ENCODE measurements at regions not wholly inside any gene's neighbourhood (a gene's known extent, or its start where the extent isn't known, plus 50 kb on each side); places are given as distances from the start of the nearest gene placed in this dataset.
"Not testable (repeated sequence)": the region's sequence is repeated elsewhere in the genome, so short reads cannot be mapped to it uniquely, and the experiment has no call there.

GRCh38 chr9:24912767-24913166 is 367.1 kb upstream of the IZUMO3 start:
- Histone ChIP-seq H3K27me3 (replicated peaks in 2 of 5; ENCODE audit: control insufficient read depth in 4 of 5, insufficient read depth in 5 of 5, low read length in 4 of 5) (no peaks in the 10 kb centered on the region), H3K27ac (ENCODE audit: insufficient read depth in 1 of 2, low read depth in 1 of 2, low read length in 2 of 2, poor library complexity in 1 of 2, severe bottlenecking in 2 of 2) (no peak overlapping the region), H3K4me3 (ENCODE audit: control insufficient read depth in 1 of 7, extremely low read depth in 1 of 7, insufficient read depth in 4 of 7, low read depth in 2 of 7, low read length in 6 of 7) (no peak overlapping the region), H3K36me3 (ENCODE audit: control insufficient read depth in 4 of 4, insufficient read depth in 4 of 4, low read length in 3 of 4) (no peaks in the 10 kb centered on the region), H3K9me3 (ENCODE audit: control extremely low read depth in 1 of 5, control insufficient read depth in 4 of 5, insufficient read depth in 2 of 5, low read depth in 1 of 5, low read length in 4 of 5) (no peaks in the 10 kb centered on the region), H3K4me1 (ENCODE audit: control extremely low read depth in 1 of 4, control insufficient read depth in 4 of 4, insufficient read depth in 4 of 4, low read length in 3 of 4) (no peaks in the 10 kb centered on the region)
- DNase-seq = no peak
- ChIA-PET CTCF (interaction anchor here (0.6 kb wide), 1 partner anchor 880 kb away, joined by 4 read pairs; no protein-coding TSS in a partner anchor), POLR2A (no interaction called here)

DNA sequence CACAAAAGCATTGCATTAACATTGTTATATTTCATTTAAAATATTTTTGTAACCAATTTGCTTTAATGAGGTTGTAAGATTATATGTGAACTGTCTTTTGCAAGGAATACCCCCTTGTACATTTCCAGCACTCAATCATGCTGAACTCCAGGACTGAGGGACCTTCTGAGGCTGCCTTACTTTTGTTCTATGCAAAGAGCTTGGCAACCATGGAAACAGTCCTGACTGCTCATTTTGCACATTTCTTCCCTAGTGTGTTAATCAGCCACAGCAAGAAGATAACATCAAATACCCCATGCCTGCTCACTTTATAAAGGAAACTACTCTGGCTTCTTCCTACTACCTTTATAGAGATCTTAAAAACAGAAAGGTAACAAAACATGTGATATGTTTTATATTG is 355.6 kb upstream of the IZUMO3 start:
- Histone ChIP-seq H3K36me3 (ENCODE audit: control insufficient read depth in 4 of 4, insufficient read depth in 4 of 4, low read length in 3 of 4) (no peaks in the 10 kb centered on the region), H3K4me1 (ENCODE audit: control extremely low read depth in 1 of 4, control insufficient read depth in 4 of 4, insufficient read depth in 4 of 4, low read length in 3 of 4) (no peaks in the 10 kb centered on the region), H3K9me3 (ENCODE audit: control extremely low read depth in 1 of 5, control insufficient read depth in 4 of 5, insufficient read depth in 2 of 5, low read depth in 1 of 5, low read length in 4 of 5) (no peaks in the 10 kb centered on the region), H3K27ac (ENCODE audit: insufficient read depth in 1 of 2, low read depth in 1 of 2, low read length in 2 of 2, poor library complexity in 1 of 2, severe bottlenecking in 2 of 2) (no peak overlapping the region), H3K27me3 (replicated peaks in 2 of 5; ENCODE audit: control insufficient read depth in 4 of 5, insufficient read depth in 5 of 5, low read length in 4 of 5) (no peaks in the 10 kb centered on the region), H3K4me3 (ENCODE audit: control insufficient read depth in 1 of 7, extremely low read depth in 1 of 7, insufficient read depth in 4 of 7, low read depth in 2 of 7, low read length in 6 of 7) (no peak overlapping the region)
- ChIA-PET CTCF (no interaction called here), POLR2A (no interaction called here)
- DNase-seq = no peak

DNA sequence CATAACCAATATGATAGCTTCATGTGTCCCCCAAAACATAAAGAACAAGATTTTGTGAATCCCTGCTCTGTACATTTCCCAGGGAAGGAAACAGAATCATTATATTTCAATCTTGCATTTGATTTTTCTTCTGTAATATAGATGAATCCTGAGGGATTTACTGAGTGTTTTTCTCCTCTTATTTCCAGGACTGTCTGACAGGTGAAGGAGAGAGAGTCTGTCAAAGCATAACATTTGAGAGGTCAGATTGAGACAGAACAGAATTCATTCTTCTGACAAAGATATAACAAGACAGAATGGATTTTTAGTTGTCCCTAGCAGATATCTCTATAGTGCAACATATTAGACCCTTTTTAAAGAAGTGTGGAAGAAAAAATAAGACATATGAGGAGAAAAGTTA is 354.5 kb upstream of the IZUMO3 start:
- H3K4me3 ChIP-seq (ENCODE audit: control insufficient read depth in 1 of 7, extremely low read depth in 1 of 7, insufficient read depth in 4 of 7, low read depth in 2 of 7, low read length in 6 of 7) = no peak overlapping the region
- H3K9me3 ChIP-seq (ENCODE audit: control extremely low read depth in 1 of 5, control insufficient read depth in 4 of 5, insufficient read depth in 2 of 5, low read depth in 1 of 5, low read length in 4 of 5) = no peaks in the 10 kb centered on the region
- H3K4me1 ChIP-seq (ENCODE audit: control extremely low read depth in 1 of 4, control insufficient read depth in 4 of 4, insufficient read depth in 4 of 4, low read length in 3 of 4) = no peaks in the 10 kb centered on the region
- DNase-seq = no peak
- no peak overlapping the region for H3K27ac ChIP-seq (ENCODE audit: insufficient read depth in 1 of 2, low read depth in 1 of 2, low read length in 2 of 2, poor library complexity in 1 of 2, severe bottlenecking in 2 of 2)
- H3K36me3 ChIP-seq (ENCODE audit: control insufficient read depth in 4 of 4, insufficient read depth in 4 of 4, low read length in 3 of 4) = no peaks in the 10 kb centered on the region
- ChIA-PET CTCF (no interaction called here), POLR2A (no interaction called here)
- H3K27me3 ChIP-seq (replicated peaks in 2 of 5; ENCODE audit: control insufficient read depth in 4 of 5, insufficient read depth in 5 of 5, low read length in 4 of 5) = no peaks in the 10 kb centered on the region

- ChIA-PET CTCF (no interaction called here), POLR2A (no interaction called here)
- no peak overlapping the region for H3K4me3 ChIP-seq (ENCODE audit: control insufficient read depth in 1 of 7, extremely low read depth in 1 of 7, insufficient read depth in 4 of 7, low read depth in 2 of 7, low read length in 6 of 7)
- H3K36me3 ChIP-seq (ENCODE audit: control insufficient read depth in 4 of 4, insufficient read depth in 4 of 4, low read length in 3 of 4) = no peaks in the 10 kb centered on the region
- 91% methylated on average over 4 of the region's 4 CpGs for WGBS (ENCODE audit: insufficient coverage)
- H3K27me3 ChIP-seq (replicated peaks in 2 of 5; ENCODE audit: control insufficient read depth in 4 of 5, insufficient read depth in 5 of 5, low read length in 4 of 5) = no peaks in the 10 kb centered on the region
- no peak overlapping the region for H3K27ac ChIP-seq (ENCODE audit: insufficient read depth in 1 of 2, low read depth in 1 of 2, low read length in 2 of 2, poor library complexity in 1 of 2, severe bottlenecking in 2 of 2)
- DNase-seq = no peak
- H3K9me3 ChIP-seq (ENCODE audit: control extremely low read depth in 1 of 5, control insufficient read depth in 4 of 5, insufficient read depth in 2 of 5, low read depth in 1 of 5, low read length in 4 of 5) = no peaks in the 10 kb centered on the region
- H3K4me1 ChIP-seq (ENCODE audit: control extremely low read depth in 1 of 4, control insufficient read depth in 4 of 4, insufficient read depth in 4 of 4, low read length in 3 of 4) = no peaks in the 10 kb centered on the region
Observed at GRCh38 chr9:24899463-24899862, 353.8 kb upstream of the IZUMO3 start.

DNA sequence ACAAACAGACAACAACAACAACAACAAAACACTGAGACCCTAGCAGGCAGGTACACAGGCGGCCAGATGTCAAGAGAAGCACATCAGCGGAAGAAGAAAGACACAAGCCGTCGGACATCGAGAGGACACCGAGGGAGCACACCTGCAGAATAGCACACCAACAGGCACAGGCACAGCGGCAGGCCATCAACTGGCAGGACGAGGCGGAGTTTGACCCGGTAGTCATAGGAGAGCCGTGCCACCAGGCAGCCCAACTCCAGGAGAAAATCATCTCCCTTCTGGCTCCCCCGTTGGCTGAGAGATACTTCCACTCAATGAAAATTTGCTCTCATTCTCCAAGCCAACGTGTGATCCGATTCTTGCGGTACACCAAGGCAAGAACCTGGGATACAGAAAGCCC is 352.1 kb upstream of the IZUMO3 start:
- Histone ChIP-seq H3K36me3 (ENCODE audit: control insufficient read depth in 4 of 4, insufficient read depth in 4 of 4, low read length in 3 of 4) (no peaks in the 10 kb centered on the region), H3K9me3 (ENCODE audit: control extremely low read depth in 1 of 5, control insufficient read depth in 4 of 5, insufficient read depth in 2 of 5, low read depth in 1 of 5, low read length in 4 of 5) (no peaks in the 10 kb centered on the region), H3K4me3 (ENCODE audit: control insufficient read depth in 1 of 7, extremely low read depth in 1 of 7, insufficient read depth in 4 of 7, low read depth in 2 of 7, low read length in 6 of 7) (no peak overlapping the region), H3K4me1 (ENCODE audit: control extremely low read depth in 1 of 4, control insufficient read depth in 4 of 4, insufficient read depth in 4 of 4, low read length in 3 of 4) (no peaks in the 10 kb centered on the region), H3K27me3 (replicated peaks in 2 of 5; ENCODE audit: control insufficient read depth in 4 of 5, insufficient read depth in 5 of 5, low read length in 4 of 5) (no peaks in the 10 kb centered on the region), H3K27ac (ENCODE audit: insufficient read depth in 1 of 2, low read depth in 1 of 2, low read length in 2 of 2, poor library complexity in 1 of 2, severe bottlenecking in 2 of 2) (no peak overlapping the region)
- no peak for DNase-seq
- WGBS (ENCODE audit: insufficient coverage) = 98% methylated on average over 15 of the region's 15 CpGs
- CTCF ChIA-PET = no interaction called here
- POLR2A ChIA-PET = no interaction called here

GRCh38 chr9:24881361-24881760 is 335.7 kb upstream of the IZUMO3 start:
- CTCF ChIA-PET = no interaction called here
- no peak overlapping the region for H3K27ac ChIP-seq (ENCODE audit: insufficient read depth in 1 of 2, low read depth in 1 of 2, low read length in 2 of 2, poor library complexity in 1 of 2, severe bottlenecking in 2 of 2)
- H3K27me3 ChIP-seq (replicated peaks in 2 of 5; ENCODE audit: control insufficient read depth in 4 of 5, insufficient read depth in 5 of 5, low read length in 4 of 5) = no peaks in the 10 kb centered on the region
- H3K4me1 ChIP-seq (ENCODE audit: control extremely low read depth in 1 of 4, control insufficient read depth in 4 of 4, insufficient read depth in 4 of 4, low read length in 3 of 4) = no peaks in the 10 kb centered on the region
- no peaks in the 10 kb centered on the region for H3K9me3 ChIP-seq (ENCODE audit: control extremely low read depth in 1 of 5, control insufficient read depth in 4 of 5, insufficient read depth in 2 of 5, low read depth in 1 of 5, low read length in 4 of 5)
- WGBS (ENCODE audit: insufficient coverage) = no CpG with 5 or more reads among the region's 3 CpGs
- H3K36me3 ChIP-seq (ENCODE audit: control insufficient read depth in 4 of 4, insufficient read depth in 4 of 4, low read length in 3 of 4) = no peaks in the 10 kb centered on the region
- H3K4me3 ChIP-seq (ENCODE audit: control insufficient read depth in 1 of 7, extremely low read depth in 1 of 7, insufficient read depth in 4 of 7, low read depth in 2 of 7, low read length in 6 of 7) = no peak overlapping the region
- DNase-seq = no peak
- POLR2A ChIA-PET = no interaction called here

- Histone ChIP-seq H3K9me3 (ENCODE audit: control extremely low read depth in 1 of 5, control insufficient read depth in 4 of 5, insufficient read depth in 2 of 5, low read depth in 1 of 5, low read length in 4 of 5) (peaks cover 0 to 1% (median 0%) of the 10 kb centered on the region in 5 experiments), H3K4me1 (ENCODE audit: control extremely low read depth in 1 of 4, control insufficient read depth in 4 of 4, insufficient read depth in 4 of 4, low read length in 3 of 4) (no peaks in the 10 kb centered on the region), H3K4me3 (ENCODE audit: control insufficient read depth in 1 of 7, extremely low read depth in 1 of 7, insufficient read depth in 4 of 7, low read depth in 2 of 7, low read length in 6 of 7) (no peak overlapping the region), H3K36me3 (ENCODE audit: control insufficient read depth in 4 of 4, insufficient read depth in 4 of 4, low read length in 3 of 4) (no peaks in the 10 kb centered on the region), H3K27ac (ENCODE audit: insufficient read depth in 1 of 2, low read depth in 1 of 2, low read length in 2 of 2, poor library complexity in 1 of 2, severe bottlenecking in 2 of 2) (no peak overlapping the region), H3K27me3 (replicated peaks in 2 of 5; ENCODE audit: control insufficient read depth in 4 of 5, insufficient read depth in 5 of 5, low read length in 4 of 5) (no peaks in the 10 kb centered on the region)
- CTCF ChIA-PET = no interaction called here
- POLR2A ChIA-PET = no interaction called here
- WGBS (ENCODE audit: insufficient coverage) = 80% methylated on average over 2 of the region's 2 CpGs
- no peak for DNase-seq
Observed at GRCh38 chr9:24879591-24879990, 333.9 kb upstream of the IZUMO3 start.

GRCh38 chr9:24856601-24857000 is 310.9 kb upstream of the IZUMO3 start:
- H3K4me3 ChIP-seq (ENCODE audit: control insufficient read depth in 1 of 7, extremely low read depth in 1 of 7, insufficient read depth in 4 of 7, low read depth in 2 of 7, low read length in 6 of 7); H3K27ac ChIP-seq (ENCODE audit: insufficient read depth in 1 of 2, low read depth in 1 of 2, low read length in 2 of 2, poor library complexity in 1 of 2, severe bottlenecking in 2 of 2); H3K9me3 ChIP-seq (ENCODE audit: control extremely low read depth in 1 of 5, control insufficient read depth in 4 of 5, insufficient read depth in 2 of 5, low read depth in 1 of 5, low read length in 4 of 5); H3K36me3 ChIP-seq (ENCODE audit: control insufficient read depth in 4 of 4, insufficient read depth in 4 of 4, low read length in 3 of 4); DNase-seq; POLR2A ChIA-PET; H3K27me3 ChIP-seq (replicated peaks in 2 of 5; ENCODE audit: control insufficient read depth in 4 of 5, insufficient read depth in 5 of 5, low read length in 4 of 5); CTCF ChIA-PET; H3K4me1 ChIP-seq (ENCODE audit: control extremely low read depth in 1 of 4, control insufficient read depth in 4 of 4, insufficient read depth in 4 of 4, low read length in 3 of 4): not testable (repeated sequence)
- no CpG with 5 or more reads among the region's 1 CpG for WGBS (ENCODE audit: insufficient coverage)

Measured in common myeloid progenitor, CD34-positive (primary cell).